Ovary (tissue), 7 donors: ENCODE measurements at regions not wholly inside any gene's neighbourhood (a gene's known extent, or its start where the extent isn't known, plus 50 kb on each side); places are given as distances from the start of the nearest gene placed in this dataset.

Experiments
- DNase-seq, 5 donors: peaks; one replicate each; pipeline ENCODE4 v3.0.0-alpha.2; 2019 to 2020
- H3K27ac ChIP-seq, 2 donors: fragments of 200-600 bp; one replicate each; pipeline versions ENCODE4 v1.5.1 to v1.8.0; 2019 to 2022
- H3K27me3 ChIP-seq: fragments of 200-600 bp; one replicate; pipeline ENCODE4 v1.8.0; 2022
- H3K36me3 ChIP-seq: fragments of 200-600 bp; sonication (generic); one replicate; pipeline ENCODE4 v1.5.1; 2019
- H3K4me1 ChIP-seq: one replicate; pipeline ENCODE4 v1.8.1; 2013; ENCODE audit warnings: mild to moderate bottlenecking, moderate library complexity; ENCODE audit not compliant: insufficient read depth
- H3K4me3 ChIP-seq: fragments of 200-600 bp; sonication (generic); one replicate; pipeline ENCODE4 v1.5.1; 2017
- H3K9me3 ChIP-seq, 2 donors: fragments of 200-600 bp in 1 of 2; sonication (generic) in 1 of 2; one replicate each; pipeline versions ENCODE4 v1.5.1 to v1.8.1; 2013 to 2019; ENCODE audit warnings: mild to moderate bottlenecking in 1 of 2, moderate library complexity in 1 of 2
- CTCF ChIP-seq, 3 donors: fragments of 450-650 bp in 2 of 3; fragments of 200-600 bp in 1 of 3; IDR thresholded peaks; one replicate each; pipeline versions ENCODE4 v1.5.1 to v1.8.0; 2016 to 2022; ENCODE audit warnings: antibody characterized with exemption in 3 of 3, mild to moderate bottlenecking in 1 of 3
- EP300 ChIP-seq: sonication (generic); formaldehyde crosslinking; IDR thresholded peaks from one replicate; pipeline ENCODE4 v1.6.1; 2017; ENCODE audit warnings: antibody characterized with exemption
- POLR2A ChIP-seq: fragments of 450-650 bp; IDR thresholded peaks from one replicate; pipeline ENCODE4 v1.6.1; 2017; ENCODE audit warnings: antibody characterized with exemption, mild to moderate bottlenecking, moderate library complexity
- WGBS, 3 donors: extraction: QIAGEN DNeasy Blood & Tissue Kit in 1 of 3; methylation state at CpG; one replicate each; pipeline versions ENCODE4 v1.1.5 to v1.1.7; 2013 to 2017; 5-methylcytosine and 5-hydroxymethylcytosine counted together
- intact Hi-C, 4 donors: fragments of 100-400 bp; cut with DNase I; formaldehyde crosslinking; loops; one replicate each; pipeline versions ENCODE4 v1.11.0 to v1.15.1; 2022 to 2023
- donor health status: DM: no; HTN: no; CAD: no; lungs with moderate emphysema.
- donor health status: DM: no; HTN: no; CAD: no.
- donor health status: Bipolar disorder and iron deficiency.
- donor health status: DM: no; HTN: no; CAD: no.
- donor health status: DM: yes; HTN: yes; CAD: no.

- Histone ChIP-seq H3K27me3 (no peaks in the 10 kb centered on the region), H3K27ac (no peak overlapping the region), H3K9me3 (no peaks in the 10 kb centered on the region), H3K4me1 (no peaks in the 10 kb centered on the region), H3K4me3 (no peak overlapping the region), H3K36me3 (no peaks in the 10 kb centered on the region)
- intact Hi-C loops, result no loop called here
- 56 to 59% (median 57%) methylated on average over 2 of the region's 2 CpGs for WGBS, 3 donors
- DNase-seq, result no peak
- TF ChIP-seq POLR2A (no peak), CTCF (IDR thresholded peaks at IDR 0.05) (no peak), EP300 (no peak)
Observed at GRCh38 chrX:17994429-17994828, 133.3 kb upstream of the RAI2 start.

- no peak for TF ChIP-seq CTCF (IDR thresholded peaks at IDR 0.05)
- no peak for TF ChIP-seq POLR2A
- no peak for TF ChIP-seq EP300
- Histone ChIP-seq H3K27me3 (no peaks in the 10 kb centered on the region), H3K4me1 (no peaks in the 10 kb centered on the region), H3K27ac (no peak overlapping the region), H3K9me3 (no peaks in the 10 kb centered on the region), H3K4me3 (no peak overlapping the region), H3K36me3 (no peaks in the 10 kb centered on the region)
- intact Hi-C loops, result no loop called here
- 78 to 84% (median 79%) methylated on average over 3 of the region's 3 CpGs for WGBS, 3 donors
- no peak for DNase-seq
Observed at GRCh38 chrX:17993062-17993461, 132.0 kb upstream of the RAI2 start.

DNA sequence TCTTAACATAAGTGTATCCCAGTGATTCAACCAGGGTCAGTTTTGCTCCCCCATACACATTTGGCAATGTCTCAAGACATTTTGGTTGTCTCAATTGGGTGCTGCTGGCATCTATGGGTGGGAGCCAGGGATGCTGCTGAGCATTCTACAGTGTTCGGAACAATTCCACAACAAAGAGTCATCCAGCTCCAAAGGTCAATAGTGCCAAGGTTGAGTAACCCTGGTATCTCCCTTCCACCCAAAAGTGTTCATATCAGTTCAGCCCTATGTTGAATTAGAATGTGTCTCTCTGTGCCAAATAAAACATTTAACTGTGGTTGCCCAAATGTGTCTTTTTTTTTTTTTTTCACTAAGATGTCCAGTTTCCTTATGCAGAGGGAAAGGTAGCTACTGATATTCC lies 129.4 kb upstream of the RAI2 start:
- Histone ChIP-seq H3K9me3 (no peaks in the 10 kb centered on the region), H3K27ac (no peak overlapping the region), H3K27me3 (no peaks in the 10 kb centered on the region), H3K36me3 (no peaks in the 10 kb centered on the region), H3K4me1 (no peaks in the 10 kb centered on the region), H3K4me3 (no peak overlapping the region)
- DNase-seq, result no peak
- WGBS, 3 donors, result 53 to 76% (median 67%) methylated on average over 1 of the region's 1 CpG
- intact Hi-C loops, result no loop called here
- TF ChIP-seq EP300, result no peak
- TF ChIP-seq POLR2A, result no peak
- no peak for TF ChIP-seq CTCF (IDR thresholded peaks at IDR 0.05)

DNA sequence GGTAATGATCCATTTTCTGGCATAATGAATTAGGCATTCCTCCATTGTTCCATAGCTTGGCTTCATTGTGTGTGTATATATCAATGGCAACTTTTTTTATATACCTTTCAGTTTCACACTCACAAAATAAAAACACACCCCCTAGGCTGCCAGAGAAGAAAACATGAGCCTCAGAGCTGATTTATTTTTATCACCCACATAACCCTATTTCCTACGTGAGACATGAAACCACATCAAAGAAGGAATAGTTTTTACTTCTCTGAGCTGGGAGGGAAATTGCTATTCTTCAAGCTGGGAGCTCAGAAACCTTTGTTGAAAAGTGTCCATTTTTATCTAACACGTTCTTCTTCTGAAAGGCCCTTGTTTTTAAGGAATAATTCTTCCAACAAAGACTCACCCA lies 126.7 kb upstream of the RAI2 start:
- TF ChIP-seq EP300 (no peak), POLR2A (no peak), CTCF (IDR thresholded peaks at IDR 0.05) (no peak)
- no peak overlapping the region for H3K4me3 ChIP-seq
- intact Hi-C loops, result no loop called here
- 9 to 12% (median 10%) methylated on average over 2 of the region's 2 CpGs for WGBS, 3 donors
- DNase-seq, result no peak
- no peaks in the 10 kb centered on the region for H3K9me3 ChIP-seq
- H3K27me3 ChIP-seq, result no peaks in the 10 kb centered on the region
- no peak overlapping the region for H3K27ac ChIP-seq
- no peaks in the 10 kb centered on the region for H3K36me3 ChIP-seq
- no peaks in the 10 kb centered on the region for H3K4me1 ChIP-seq

DNA sequence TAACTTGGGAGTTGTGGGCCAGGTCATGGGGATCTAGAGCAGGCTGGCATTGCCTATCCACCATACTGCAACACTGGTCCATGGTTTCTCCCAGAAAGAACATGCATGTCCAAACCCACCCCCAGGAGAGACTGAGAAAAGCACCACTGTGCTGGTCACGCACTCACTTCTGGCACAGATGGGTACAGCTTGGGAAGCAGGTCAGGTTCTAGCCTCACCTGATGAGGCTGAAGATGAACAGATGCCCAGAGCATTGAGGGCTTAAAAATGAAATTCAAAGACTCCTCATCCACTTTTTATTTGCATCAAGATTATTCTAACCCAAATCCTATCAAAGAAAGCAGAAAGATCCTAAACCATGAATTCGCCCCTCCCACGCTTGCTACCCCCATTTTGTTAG lies 125.9 kb upstream of the RAI2 start:
- H3K4me3 ChIP-seq, result no peak overlapping the region
- no peak for TF ChIP-seq CTCF (IDR thresholded peaks at IDR 0.05)
- no peak for TF ChIP-seq POLR2A
- TF ChIP-seq EP300, result no peak
- H3K27ac ChIP-seq, result no peak overlapping the region
- DNase-seq, result no peak
- intact Hi-C loops, result no loop called here
- no peaks in the 10 kb centered on the region for H3K36me3 ChIP-seq
- H3K27me3 ChIP-seq, result no peaks in the 10 kb centered on the region
- 74 to 80% (median 77%) methylated on average over 3 of the region's 3 CpGs for WGBS, 3 donors
- H3K4me1 ChIP-seq, result no peaks in the 10 kb centered on the region
- no peaks in the 10 kb centered on the region for H3K9me3 ChIP-seq
